ENCODE measurements at regions not wholly inside any gene's neighbourhood (a gene's known extent, or its start where the extent isn't known, plus 50 kb on each side); places are given as distances from the start of the nearest gene placed in this dataset.

GRCh38 chr6:166005401-166005943, 162.2 kb downstream of the TBXT start:
- TF ChIP-seq EZH2 (conservative IDR thresholded peaks at IDR 0.05; ENCODE audit: low read depth, low read length): no peak
- no peak for TF ChIP-seq NBN (conservative IDR thresholded peaks at IDR 0.05)
- no peak for TF ChIP-seq MYC (CRISPR knock-in tag; IDR thresholded peaks at IDR 0.05; ENCODE audit: borderline replicate concordance)
- no peak for TF ChIP-seq ZNF782 (CRISPR knock-in tag; IDR thresholded peaks at IDR 0.05; ENCODE audit: borderline replicate concordance)
- TF ChIP-seq, protein P1, sequence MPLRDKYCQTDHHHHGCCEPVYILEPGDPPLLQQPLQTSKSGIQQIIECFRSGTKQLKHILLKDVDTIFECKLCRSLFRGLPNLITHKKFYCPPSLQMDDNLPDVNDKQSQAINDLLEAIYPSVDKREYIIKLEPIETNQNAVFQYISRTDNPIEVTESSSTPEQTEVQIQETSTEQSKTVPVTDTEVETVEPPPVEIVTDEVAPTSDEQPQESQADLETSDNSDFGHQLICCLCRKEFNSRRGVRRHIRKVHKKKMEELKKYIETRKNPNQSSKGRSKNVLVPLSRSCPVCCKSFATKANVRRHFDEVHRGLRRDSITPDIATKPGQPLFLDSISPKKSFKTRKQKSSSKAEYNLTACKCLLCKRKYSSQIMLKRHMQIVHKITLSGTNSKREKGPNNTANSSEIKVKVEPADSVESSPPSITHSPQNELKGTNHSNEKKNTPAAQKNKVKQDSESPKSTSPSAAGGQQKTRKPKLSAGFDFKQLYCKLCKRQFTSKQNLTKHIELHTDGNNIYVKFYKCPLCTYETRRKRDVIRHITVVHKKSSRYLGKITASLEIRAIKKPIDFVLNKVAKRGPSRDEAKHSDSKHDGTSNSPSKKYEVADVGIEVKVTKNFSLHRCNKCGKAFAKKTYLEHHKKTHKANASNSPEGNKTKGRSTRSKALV (CRISPR knock-in tag; IDR thresholded peaks at IDR 0.05): no peak
- TF ChIP-seq POLR2AphosphoS5 (IDR thresholded peaks at IDR 0.05; ENCODE audit: low read depth, low read length): no peak
- no peak for TF ChIP-seq ZBTB1 (CRISPR knock-in tag; IDR thresholded peaks at IDR 0.05; ENCODE audit: borderline replicate concordance)
- no peak for TF ChIP-seq EP300 (IDR thresholded peaks at IDR 0.05; ENCODE audit: low read depth in 2 of 2, low read length in 2 of 2)
- TF ChIP-seq EP300 (CRISPR knock-in tag; IDR thresholded peaks at IDR 0.05; ENCODE audit: borderline replicate concordance): no peak
- TF ChIP-seq, protein P2, sequence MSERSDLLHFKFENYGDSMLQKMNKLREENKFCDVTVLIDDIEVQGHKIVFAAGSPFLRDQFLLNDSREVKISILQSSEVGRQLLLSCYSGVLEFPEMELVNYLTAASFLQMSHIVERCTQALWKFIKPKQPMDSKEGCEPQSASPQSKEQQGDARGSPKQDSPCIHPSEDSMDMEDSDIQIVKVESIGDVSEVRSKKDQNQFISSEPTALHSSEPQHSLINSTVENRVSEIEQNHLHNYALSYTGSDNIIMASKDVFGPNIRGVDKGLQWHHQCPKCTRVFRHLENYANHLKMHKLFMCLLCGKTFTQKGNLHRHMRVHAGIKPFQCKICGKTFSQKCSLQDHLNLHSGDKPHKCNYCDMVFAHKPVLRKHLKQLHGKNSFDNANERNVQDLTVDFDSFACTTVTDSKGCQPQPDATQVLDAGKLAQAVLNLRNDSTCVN (CRISPR knock-in tag; IDR thresholded peaks at IDR 0.05; ENCODE audit: borderline replicate concordance): no peak
- no peak for TF ChIP-seq POLR2A (IDR thresholded peaks at IDR 0.05; ENCODE audit: insufficient read depth in 1 of 2, low read depth in 2 of 2, low read length in 2 of 2)
